ENCODE measurements at regions not wholly inside any gene's neighbourhood (a gene's known extent, or its start where the extent isn't known, plus 50 kb on each side); places are given as distances from the start of the nearest gene placed in this dataset.

DNA sequence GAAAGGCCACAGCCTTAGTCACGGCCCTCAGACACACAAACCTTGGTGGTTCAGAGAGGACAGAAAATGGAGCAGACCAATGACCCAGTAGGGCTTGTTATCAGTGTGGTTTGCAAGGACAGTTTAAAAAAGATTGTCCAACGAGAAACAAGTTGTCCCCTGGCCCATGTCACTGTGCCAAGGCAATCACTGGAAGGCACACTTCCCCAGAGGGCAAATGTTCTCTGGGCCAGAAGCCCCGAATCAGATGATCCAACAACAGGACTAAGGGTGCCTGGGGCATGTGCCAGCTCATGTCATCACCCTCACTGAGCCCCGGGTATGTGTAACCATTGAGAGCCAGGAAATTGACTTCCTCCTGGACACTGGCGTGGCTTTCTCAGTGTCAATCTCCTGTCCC, 950.1 kb upstream of the CTNND2 start:
- no peak for DNase-seq

DNA sequence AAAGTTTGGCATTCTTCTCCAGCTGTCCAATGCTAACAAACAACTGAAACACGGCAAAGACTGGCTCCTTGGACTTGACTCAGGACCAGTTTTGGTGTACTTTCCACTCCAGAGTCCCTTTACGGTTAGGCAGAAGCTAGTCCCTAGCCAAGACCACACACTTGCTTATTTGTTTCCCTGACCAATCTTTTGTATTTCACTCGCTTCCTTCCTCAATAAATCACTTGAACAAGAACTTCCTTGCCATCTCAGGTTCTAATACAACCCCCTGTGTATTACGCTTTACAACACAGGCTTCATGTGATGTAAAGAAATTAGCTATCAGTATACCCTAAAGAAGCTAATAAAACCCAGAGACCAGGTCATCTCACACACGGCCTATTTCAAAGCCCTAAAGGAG, 947.5 kb upstream of the CTNND2 start:
- DNase-seq, result no peak

DNA sequence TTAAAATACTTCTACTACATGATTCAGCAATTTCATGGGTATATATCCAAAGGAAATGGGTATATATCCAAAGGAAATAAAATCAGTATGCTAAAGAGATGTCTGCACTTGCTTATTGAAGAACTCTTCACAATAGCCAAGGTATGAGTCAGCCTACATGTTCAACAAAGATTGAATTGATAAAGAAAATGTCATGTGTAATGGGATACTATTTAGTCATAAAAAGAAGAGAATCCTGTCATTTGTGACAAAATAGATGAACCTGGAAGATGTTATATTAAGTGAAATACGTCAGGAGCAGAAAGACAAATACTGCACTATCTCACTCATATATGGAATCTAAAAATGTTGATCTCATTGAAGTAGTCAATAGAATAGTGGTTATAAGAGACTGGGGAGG, 944.5 kb upstream of the CTNND2 start:
- DNase-seq, result no peak

DNA sequence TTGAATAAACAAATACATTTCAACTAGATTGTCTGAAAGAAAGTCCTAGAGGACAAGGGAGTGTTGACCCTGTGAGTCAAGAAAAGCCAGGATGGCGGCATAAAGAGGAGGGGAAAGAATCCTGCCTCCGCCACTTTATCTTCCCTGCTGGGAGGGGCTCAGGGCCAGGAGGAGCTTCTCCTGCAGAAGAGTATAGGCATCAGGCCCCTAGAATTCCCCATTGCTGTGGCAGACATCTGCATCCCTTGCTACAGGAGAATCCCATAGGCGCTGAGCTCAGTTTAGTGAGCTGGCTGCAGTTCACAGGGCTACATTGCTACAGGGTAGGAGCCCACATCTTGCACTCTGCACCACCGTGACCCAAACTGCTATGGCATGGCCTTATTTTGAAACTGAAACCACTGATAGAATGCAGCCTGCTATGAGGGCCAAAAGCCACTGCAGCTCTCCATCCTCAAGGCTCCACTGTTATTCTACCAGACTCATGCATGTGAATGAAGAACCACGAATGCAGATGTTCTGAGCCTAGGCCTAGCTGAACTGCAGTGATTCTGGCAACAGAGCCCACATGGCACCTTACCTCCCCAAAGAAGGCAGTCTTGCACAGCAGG, 941.4 kb upstream of the CTNND2 start:
- DNase-seq, result no peak

DNA sequence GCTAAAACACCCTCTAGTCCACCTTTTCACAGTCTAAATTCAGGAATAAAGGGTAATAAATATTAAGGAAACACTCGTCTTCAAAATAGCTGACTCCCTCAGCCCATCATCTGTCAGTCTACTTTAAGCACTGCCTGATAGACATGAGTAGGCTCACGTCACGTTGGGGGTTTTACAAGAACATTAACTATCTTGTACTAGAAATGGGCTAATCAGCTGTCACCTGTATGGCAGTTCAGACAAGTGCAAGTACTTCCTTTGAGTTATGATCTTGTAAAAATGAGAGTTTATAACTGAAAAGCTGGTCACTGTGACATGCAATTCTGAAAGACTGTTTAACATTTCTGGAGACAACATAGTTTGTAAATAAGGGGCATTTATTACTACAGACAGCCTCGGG, 936.7 kb upstream of the CTNND2 start:
- no peak for DNase-seq

DNA sequence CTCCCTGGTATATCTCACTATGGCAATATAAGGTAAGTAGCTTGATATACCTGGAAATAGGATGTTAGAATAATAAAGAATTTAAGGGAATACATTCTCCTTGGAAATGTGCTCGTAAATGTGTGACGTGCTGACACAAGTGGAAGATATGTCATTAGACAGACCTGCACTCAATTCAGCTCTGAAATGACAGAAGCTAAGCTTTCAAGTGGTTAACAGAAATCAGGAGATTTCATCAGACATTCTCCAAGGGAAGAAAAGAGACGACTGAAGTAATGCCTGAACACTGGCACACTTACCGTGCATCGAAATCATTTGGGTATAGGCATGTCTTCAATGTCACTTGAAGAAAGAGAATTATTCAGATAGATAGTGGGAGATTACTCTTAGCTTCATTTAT, 933.3 kb upstream of the CTNND2 start:
- DNase-seq, result no peak

DNA sequence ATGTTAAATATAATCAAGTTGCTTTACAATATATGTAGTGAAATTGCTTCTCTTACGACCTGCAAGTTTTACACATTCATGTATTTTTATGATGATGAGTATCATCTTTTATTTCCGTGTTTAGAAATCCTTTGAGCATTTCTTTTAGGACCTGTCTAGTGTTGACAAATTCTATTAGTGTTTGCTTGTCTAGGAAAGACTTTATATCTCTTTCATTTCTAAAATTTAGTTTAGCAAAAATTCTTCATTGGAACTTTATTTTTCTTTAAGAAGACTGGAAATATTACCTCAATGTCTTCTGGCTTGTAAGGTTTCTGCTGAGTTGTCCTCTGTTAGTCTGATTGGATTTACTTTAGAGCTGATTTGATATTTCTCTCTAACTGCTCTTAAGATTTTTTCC, 920.9 kb upstream of the CTNND2 start:
- no peak for DNase-seq

DNA sequence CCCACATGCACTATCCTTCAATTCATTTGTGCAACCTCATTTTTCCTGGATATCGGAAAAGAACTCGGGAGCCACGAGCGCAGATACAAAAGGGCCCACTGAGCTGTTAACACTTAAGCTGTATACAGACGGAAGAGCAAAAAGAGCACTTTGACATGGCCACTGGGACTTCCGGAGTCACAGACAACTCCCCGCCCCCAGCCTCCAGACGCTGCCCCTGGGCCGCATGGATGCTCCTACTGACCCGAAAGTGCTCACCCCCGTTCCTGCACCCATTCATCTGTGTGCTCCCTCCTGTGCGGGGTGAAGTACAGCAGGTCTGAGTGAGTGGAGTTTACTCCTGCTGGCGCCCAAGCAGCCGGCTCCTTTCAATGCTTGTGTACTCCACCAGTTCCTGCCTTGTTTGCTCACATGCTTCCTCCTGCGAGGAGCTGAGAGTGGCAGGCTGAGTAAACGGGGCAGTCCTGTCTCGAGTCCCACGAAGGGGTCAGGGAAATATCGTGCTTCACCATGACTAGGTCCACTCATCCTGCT, 901.0 kb upstream of the CTNND2 start:
- DNase-seq, result no peak

DNA sequence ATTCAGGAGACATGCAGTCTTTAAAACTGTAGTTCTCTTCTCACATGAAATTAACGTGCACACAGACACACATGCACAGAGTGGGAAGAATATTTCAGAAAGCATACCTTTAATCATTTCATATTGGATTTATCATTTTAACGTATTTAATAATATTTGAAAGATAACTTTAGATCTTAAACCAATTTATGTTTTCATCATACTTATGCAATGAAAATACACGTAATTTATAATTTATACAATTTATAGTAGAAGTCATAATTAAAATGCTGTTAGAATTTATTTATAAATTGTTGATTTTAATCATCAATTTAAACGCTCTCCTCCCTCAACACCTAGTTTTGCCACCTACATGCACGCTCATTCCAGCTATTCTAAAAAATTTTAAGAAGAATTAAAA, 894.9 kb upstream of the CTNND2 start:
- DNase-seq, result no peak

DNA sequence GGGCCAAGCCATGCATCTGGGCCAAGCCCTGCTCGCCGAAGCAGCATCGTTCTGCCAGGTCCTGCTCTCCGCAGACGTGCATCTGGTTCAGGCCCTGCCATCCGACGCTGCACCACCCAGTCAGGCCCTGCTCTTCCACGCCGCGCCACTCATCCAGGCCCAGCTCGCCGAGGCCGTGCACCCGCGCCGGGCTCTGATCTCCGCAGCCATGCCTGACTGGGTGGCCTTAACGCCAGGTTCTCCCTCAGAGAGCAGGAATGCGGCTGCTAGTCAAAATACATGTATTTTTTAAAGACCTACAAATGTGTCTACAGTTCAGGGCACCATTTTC, 891.1 kb upstream of the CTNND2 start:
- no peak for DNase-seq

DNA sequence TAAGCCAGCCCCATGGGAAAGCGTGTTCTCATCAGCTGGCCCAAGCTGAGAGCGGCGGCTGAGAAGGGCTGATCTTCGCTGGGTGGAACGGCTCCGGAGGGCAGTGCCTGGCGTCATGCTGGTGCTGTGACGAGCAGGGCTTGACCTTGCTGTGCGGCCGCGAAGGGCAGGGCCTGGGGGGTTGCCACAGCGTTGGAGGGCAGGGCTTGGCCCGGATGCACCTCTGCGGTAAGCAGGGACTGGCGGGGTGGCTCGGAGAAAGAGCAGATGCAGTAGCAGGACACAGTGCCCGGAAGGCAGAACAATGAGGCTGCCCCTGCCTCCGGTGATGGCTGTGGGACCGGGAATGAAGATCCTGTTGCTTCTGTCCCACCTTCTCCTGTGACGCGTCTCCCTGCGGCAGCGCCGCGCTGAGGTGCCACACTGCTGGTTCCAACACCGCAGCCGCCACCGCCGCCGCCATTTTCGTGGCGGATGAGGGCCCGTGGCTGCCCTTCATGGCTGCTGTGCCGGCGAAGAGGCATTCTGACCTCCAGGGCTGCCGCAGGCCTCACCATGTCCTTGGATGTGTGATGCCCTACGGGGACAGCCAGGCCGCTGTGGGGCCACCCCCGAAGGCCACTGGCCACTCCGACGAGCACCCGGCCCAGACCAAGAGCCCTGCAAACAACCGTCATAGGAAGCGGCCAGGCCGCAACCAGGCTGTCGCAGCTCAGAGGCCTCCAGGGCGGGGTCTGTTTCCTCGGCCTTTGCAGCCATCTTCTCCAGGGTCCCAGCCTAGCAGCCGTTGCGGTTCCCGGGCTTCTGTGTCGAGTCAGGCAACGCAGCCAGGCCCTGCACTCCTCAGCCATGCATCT, 890.5 kb upstream of the CTNND2 start:
- DNase-seq, result no peak

DNA sequence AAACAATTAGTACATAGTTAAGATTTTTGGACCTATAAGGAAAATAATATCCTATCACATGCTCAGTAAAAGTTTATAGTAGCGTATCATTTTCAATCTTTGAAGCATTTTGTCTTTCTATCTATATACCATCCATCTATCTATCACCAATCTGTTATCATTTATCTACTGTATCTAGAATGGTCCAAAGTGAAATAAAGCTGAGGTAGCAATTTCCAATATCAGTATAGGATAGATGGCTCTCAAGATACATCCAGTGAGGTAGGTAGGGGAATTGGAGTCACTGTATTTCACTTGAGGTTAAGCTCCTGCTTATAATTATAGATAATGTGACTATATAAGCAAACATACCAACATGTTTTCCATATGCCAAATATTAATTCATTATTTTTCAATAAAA, 889.1 kb upstream of the CTNND2 start:
- DNase-seq, result no peak

DNA sequence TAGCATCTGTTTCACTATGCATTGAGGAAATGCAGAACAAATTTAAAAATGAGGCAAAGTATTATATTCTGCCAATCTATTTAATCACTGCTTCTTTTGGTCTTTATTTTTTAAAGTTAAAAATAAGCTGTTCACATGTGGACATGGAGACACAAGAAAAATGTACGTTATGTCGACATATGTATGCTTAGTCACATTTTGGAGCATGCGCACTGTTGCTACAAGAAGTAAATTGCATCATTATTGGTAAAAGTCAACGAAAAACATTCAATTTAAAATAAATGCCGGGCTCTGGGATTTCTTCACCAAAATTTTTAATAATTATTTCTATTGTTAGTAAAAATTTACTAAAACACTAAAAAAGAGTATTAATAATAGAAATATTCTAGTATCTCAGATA, 876.3 kb upstream of the CTNND2 start:
- DNase-seq, result no peak

DNA sequence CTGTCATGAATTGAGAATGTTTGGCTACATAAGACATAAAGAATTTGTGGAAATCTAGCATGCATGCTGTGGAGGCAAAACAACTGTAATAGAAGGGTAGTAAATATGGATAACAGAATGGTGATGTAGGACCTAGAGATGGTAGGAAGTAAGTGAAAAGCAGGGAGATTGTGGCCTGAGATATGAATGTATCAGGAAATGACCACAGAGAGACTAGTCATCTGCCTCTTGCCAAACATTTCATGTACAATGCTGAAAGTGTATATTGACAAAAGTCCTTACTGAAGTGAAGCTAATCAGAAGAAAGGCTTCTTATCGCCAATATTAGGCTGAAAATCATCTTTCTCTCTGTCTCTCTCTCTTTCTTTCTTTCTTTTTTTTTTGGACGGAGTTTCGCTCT, 873.1 kb upstream of the CTNND2 start:
- DNase-seq, result no peak

DNA sequence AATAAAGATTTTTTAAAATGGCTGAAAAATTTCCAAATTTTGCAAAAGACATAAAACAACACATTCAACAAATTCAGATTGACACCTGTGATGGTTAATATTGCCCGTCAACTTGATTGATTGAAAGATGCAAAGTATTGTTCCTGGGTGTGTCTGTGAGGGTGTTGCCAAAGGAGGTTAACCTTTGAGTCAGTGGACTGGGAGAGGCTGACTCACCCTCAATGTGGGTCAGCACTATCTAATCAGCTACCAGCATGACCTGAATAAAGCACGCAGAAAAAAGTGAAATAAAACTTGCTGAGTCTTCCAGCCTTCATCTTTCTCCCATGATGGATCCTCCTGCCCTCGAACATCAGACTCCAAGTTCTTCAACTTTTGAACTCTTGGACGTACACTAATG, 868.0 kb upstream of the CTNND2 start:
- DNase-seq, result no peak

DNA sequence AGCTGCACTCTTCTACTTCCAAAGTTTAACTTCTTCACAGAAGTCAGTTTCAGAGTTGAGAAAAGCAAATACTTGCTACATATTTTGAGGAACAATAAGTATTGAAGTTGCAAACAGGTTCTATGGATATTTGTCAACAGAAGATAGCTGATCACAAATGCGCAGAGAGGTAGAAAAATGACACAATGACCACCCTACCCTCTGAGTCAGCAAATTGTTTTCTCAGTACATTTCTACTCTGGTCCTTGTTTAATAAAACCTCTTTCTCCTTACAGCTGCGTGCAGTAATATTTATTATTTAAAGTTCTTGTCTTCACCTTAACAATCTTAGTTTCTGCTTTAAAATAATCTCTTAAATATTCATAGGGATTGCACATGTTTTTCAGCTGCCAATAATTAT, 855.1 kb upstream of the CTNND2 start:
- no peak for DNase-seq

DNA sequence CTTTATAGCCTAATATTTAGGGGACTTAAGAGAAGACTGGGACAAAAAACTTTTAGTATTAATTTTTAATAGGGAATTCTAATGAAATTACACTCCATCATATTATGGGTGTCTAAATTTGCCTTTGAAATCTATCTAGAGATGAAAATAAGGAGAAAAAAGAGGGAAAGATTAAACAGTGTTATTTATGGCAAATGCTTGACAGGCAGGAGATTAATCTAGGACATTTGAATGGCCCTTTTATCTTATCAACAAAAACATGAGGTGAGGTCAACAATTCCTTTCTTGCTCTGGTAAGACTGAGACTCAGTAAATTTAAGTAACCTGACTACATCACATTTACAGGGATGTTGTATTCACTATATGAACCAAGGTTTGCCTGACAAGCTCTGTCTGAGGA, 852.8 kb upstream of the CTNND2 start:
- no peak for DNase-seq

DNA sequence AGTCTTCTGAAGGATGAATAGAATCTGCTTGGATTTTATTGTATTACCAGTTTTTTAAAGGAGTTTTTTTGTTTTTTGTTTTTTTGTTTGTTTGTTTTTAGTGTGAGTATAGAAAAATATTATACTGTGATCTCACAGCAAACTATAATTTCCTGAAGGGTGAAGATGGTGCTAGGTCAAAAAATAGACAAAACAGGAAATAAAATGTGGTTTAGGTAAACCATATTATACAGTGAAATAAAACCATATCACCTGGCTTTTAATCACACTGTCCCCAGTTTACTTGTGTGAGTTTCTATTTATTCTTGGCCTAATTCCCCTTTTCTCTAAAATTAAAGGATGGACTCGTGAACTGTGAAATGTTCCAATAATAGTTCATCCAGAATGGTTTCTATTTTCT, 841.3 kb upstream of the CTNND2 start:
- DNase-seq, result no peak

DNA sequence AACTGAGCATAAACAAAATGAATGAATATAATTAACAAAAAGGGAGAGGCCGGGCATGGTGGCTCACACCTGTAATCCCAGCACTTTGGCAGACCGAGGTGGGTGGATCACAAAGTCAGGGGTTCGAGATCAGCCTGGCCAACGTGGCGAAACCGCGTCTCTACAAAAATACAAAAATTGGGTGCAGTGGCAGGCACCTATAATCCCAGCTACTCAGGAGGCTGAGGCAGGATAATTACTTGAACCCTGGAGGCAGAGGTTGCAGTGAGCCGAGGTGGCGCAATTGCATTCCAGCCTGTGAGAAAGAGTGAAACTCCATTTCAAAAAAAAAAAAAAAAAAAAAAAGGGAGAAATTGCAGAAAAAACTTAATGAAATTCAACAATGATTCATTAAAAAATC, 839.3 kb upstream of the CTNND2 start:
- DNase-seq, result no peak

DNA sequence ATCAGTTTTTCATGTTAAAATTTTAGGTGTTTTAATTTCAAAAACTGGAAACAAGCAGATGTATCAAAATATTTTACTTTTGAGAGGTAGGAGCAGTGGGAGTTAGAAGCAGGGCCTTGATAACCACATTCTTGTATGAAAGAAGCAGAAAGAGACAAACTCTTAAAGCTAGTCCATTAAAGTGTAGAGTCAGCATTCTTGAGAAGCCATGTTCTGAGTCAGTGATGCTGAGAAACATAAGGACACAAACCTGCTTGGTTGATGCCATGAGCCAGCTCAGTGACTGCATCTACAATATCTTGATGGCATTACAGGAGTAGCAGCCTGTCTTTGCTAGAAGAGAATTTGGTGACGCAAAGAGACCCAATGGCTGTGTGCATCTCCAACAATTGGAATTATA, 826.1 kb upstream of the CTNND2 start:
- no peak for DNase-seq

DNA sequence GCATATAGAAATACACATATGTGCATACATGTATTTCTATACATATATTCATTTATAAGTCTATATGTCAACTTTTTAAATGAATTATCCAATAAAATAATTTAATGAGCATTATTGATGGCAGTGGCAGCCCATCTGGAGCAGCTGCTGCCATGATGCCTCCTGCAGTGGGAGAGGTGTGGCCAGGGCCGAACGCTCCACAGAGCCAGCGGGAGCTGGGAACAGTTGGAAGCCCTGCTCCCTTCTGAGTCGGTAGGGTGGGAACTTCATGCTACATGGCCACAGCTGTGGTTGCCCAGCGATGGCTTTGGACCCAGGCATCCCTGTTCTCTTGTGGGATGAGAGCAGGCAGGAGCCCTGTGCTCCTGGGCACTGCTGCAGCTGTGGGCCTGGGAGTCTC, 812.4 kb upstream of the CTNND2 start:
- no peak for DNase-seq

DNA sequence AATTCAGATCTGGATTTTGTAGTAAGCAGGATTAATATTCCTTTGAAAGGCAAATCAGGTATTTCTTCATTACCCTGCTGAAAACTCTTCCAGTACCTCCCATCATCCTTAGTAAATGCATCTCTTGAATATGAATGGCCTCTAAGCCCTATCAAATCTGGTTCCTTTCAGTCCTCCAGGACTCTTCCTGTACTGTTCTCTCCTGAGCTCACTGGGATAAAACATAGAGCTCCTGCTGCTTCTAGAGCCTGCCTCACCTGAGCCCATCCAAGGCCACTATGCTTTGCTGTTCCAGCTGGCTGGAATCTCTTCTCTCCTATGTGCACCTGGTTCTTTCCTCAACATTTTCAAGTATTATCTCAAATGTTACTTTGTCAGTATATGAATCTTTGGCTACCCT, 803.3 kb upstream of the CTNND2 start:
- DNase-seq, result no peak

DNA sequence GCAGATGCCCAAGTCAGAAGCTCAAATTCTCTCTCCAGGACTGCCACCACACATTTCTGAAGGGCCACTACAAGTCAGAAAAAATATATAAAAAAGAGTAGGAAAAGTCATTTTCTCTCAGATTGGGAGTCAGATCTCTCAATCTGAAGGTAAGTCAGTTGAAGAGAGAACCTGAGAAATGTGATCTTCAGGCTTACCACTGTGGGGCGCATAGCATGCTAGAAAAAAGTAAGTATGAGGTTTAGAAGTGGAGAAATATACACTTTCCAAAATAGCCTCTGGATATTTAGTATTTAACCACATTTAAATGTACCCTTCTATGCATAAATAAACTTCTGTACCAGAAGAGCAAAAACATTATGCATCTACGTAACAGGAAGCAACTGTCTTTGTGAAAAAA, 800.7 kb upstream of the CTNND2 start:
- DNase-seq, result no peak

DNA sequence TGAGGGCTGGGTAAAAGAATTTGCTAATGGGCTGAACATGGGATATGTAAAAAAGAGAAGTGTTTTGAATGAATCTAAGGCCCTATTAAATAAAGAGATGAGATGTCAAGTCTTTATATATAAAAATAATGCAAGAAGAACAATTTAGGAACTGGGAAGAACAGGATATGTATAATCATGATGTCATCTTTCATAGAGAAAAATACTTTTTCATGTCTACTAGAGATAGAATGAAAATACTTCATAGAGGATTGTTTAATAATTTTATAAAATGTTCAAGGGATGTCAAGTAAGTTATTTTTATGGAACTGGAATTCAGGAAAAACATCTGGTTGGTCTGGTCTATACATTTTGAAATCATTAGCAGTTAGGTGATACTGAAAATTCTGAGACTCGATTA, 799.0 kb upstream of the CTNND2 start:
- DNase-seq, result no peak

DNA sequence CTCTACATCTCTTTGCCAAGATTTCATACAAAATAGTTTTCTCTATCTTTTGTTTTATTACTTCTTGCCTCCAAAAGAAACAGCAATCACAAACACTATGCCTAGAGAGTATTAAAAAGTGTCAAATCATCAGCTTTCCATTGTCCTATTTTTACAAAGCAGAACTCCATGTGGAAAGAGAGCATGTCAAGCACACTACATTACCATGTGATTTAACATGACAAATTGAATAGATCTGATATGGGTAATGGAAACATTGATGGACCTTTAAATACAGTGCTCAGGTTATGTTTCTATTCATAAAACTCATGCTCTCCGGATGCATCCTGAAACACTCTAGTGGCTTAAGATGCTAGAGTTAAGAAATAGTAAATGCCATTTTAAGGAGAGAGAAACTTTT, 791.4 kb upstream of the CTNND2 start:
- no peak for DNase-seq

Data from CD4-positive, alpha-beta T cell treated with Interferon alpha-2 for 1 hour (primary cell).